Glomerular visceral epithelial cell (primary cell): ENCODE measurements at regions not wholly inside any gene's neighbourhood (a gene's known extent, or its start where the extent isn't known, plus 50 kb on each side); places are given as distances from the start of the nearest gene placed in this dataset.

Source experiments
- DNase-seq: peaks from one replicate; pipeline ENCODE4 v3.0.0-alpha.2; 2016; ENCODE audit errors: extremely low spot score

DNA sequence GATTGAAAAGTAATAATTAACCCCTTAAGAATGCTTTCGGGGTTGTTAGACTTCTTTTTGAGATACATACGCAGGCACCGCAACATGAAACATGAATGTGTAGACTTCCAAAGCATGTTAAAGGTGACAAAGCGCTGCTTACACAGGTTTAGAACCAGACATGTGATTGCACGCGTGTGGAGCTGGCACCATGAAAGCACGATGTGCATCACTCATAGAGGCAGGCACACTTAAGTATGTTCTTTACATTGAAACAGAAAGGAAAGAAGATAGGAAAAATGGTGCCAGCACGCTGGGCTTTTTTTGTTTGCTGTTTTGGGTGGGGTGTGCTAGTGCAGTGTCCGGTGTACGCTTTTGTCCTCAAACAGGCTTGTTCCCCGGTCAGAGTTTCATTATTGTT lies 83.6 kb upstream of the PPARA start:
- no peak for DNase-seq

DNA sequence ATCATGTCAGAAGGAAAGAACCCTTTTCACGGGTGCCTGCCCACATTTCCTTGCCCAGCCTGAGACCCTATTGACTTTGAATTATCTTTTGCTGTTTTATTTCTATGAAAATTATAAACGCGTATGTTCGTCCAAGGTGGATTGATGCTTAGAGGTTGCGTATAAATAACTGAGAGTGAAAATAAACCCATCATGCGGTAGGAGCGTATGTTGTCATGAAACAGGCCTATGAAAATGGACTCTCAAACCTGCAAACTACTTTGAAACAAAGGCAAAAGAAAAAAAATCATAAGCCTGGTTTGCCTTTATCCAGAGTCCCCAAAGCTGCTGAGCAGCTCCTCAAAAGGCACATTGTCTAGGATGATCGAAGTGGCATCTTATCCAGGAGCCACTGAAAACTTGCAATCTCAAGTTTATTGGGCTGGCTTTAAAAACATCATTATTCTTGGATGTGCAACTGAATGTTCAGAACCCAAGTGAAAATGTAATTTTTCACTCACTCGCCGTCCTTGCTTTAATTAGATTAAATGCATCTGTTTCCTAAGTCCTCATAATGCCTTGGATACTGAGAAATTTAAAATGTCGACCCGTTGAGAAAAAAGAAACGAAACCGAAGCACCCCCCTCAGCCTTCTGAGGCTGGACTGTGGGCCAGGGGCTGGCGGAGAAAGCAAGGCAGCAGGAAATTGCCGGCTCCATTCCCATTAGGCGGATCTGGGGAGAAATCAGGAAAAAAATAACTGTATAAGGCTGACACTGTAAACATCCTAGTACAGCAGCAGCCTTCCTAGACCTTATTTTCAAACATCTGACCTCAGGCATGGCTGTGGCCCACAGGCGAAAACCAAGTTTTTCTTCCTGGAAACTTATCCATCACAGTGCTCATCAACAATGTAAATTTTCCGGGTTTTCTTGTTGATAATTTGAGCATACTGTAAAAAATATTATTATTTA lies 82.9 kb upstream of the PPARA start:
- DNase-seq, result no peak

DNA sequence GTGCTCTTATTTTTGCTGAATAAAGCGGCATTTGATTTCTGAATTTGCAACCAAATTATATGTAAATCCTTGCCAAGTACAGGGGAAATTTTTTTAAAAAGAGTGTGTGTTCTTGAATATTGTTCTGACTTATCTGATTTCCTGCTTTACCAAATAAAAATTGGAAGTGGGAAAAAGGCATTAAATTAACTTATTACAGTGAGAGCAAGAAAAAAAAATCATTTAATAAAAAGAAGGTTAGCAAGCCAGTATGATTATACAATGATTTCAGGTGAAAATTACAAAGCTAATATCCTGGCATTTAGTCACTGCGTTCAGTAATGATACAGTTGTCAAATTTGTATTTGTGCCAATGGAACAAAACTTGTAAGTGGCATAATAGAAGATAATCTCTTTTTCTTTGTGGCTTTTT lies 82.1 kb upstream of the PPARA start:
- DNase-seq, result no peak

DNA sequence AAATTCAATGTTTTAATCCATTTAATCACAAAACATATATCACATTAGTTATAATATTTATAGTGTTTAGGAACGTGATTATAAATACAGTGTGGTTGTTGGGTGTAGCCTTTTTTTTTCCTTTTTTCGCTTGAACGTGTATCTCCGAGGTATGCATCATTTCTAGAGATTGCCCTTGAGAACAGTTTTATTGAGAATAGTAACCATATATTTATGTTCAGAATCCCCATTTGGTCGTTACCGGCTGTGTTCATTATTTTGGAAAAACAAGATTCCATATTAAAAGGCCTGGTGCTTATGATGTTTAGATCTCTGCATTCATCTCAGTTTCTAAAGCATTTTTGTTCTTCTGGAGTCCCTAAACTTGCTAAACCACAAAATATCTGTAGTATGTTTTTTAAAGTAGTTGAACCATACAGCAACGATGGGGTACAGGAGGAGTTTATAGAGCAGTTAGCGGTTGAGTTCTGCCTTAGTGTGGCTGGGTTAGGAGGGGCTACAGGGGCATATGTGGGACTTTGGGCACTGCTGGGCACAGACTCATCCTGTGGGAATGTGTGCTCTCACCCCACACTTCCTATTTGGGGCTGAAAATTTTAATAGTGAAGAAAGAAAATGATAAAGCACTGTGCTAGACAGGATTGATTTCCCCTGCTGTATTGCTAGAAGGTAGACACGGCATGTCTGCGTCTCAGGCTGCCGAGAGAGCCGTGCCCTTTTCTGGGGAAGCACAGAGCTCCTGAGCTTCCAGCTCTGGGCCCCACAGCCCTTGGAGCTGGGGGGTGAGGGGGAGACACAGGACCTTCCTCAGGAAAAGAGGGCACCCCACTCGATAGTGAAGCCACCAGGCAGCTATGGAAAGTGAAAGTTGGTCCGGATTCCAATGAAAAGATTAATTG lies 81.5 kb upstream of the PPARA start:
- peak; percentile 86 for DNase-seq

DNA sequence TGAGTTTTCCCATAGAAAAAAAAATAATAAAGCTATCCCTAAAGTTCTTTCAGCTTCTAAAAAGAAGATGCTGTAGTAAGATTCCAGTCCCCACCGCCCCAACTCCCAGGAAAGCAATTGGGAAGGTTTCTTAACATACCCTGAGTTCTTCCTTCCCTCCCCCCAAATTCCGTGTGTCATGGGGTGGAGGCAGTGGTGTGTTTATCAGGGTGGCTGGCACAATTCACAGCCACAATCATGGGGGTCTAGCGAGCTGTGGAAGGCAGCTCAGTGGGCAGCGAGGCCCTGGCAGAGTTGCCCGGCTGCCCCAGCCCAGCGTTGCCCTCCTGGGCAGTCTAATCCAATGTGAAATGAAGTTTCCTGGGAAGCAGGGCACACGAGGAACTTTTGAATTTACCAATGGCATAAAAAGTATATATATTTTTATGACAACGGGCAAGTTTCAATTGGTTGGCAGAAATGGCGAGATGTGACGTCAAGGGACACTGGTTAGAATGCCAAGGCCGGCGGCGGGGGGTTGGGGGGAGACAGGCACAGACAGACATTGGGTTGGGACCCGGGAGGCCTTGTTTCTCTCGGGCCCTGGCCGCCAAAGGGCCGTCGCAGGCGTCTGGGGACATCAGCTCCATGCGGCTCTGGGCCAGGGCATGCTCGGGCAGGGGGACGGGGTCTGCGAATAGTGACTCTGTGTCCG lies 80.7 kb upstream of the PPARA start:
- DNase-seq, result peak; percentile 89

DNA sequence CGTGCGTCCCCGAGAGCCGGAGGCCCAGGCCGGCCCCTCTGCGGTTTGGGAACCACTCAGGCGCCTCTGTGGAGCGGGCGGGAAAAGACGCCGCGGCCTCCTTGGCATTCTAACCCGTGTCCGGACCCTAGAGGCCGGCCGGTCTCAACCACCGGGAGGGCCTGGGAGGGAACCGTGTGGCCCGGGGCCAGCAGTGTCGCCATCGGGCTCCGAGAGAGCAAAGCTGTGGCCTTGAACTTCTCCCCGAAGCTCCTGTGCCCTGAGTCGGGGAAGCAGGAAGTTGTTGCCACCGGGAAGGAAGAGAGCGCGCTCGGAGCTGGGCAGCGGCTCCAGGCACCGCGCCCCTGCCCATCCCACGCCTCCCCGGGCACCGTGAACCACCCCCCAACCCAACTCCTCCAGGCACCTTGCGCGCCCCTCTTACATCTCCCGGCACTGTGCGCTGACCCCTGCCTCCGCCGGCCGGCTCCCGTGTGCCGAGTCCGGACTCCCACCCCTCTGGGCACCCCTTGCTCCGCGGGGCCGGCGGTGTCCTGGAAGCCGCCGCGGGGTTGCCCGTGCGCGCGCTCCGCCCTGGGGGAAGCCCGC lies 80.0 kb upstream of the PPARA start:
- no peak for DNase-seq

DNA sequence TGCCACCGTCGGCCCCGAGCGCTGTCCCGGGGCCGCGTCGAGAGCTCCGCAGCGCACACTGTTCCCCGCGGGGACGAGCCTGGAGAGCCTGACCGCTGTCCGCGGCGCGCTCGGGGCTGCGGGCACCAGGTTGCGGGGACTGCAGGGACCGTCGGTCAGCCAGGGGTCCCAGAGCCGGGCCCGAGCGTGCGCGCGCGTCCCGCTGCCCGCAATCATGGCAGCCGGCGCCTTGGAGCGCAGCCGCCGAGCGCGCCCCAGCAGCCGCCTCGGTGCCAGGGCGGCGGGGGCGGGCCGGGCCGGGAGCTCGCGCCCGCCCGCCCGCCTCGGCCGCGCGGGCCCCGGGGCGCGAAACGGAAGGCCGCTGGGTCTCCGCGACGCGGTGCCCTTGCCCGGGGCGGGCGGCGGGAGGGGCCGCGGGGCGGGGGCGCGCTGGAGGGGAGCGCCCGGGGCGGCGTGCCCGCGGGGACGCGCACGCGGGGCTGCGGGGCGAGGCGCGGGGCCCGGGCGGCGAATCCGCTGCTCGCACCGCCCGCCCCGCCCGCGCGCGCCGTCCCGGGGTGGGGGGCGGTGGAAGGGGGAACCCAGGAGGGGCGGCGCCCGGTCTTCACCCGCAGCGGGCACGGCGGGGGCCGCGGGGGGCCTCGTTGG lies 79.4 kb upstream of the PPARA start:
- DNase-seq, result peak; percentile 82

DNA sequence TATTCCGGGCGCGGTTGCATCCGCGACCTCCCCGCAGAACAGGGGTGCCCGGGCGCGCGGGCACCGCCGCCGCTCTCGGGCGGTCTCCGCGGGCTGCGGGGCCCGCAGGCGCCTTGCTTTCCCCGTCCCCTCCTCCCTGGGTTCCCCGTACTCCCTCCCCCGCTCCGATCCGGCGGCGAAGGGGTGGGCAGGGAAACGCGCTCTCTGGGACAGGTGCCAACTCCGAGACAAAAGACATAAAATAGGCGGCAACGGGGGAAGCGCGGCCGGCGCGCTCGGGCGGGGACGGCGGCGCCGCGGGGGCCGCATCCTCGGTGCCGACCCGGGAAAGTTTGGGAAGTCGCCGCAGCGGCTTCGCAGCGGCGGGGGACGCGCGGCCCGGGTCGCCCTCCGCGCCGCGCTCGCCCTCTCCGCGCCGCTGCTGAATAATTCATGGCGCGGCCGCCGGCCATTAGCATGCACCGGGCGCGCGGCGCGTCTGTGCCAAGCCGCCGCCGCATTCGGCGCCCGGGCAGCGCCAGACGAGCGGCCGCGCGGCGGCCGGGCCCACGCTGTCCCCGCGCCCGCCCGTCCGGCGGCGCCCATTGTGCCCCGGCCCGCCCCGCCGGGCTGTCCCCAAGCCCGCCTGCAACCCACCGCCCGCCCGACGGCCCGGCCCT lies 78.7 kb upstream of the PPARA start:
- peak; percentile 91 for DNase-seq

DNA sequence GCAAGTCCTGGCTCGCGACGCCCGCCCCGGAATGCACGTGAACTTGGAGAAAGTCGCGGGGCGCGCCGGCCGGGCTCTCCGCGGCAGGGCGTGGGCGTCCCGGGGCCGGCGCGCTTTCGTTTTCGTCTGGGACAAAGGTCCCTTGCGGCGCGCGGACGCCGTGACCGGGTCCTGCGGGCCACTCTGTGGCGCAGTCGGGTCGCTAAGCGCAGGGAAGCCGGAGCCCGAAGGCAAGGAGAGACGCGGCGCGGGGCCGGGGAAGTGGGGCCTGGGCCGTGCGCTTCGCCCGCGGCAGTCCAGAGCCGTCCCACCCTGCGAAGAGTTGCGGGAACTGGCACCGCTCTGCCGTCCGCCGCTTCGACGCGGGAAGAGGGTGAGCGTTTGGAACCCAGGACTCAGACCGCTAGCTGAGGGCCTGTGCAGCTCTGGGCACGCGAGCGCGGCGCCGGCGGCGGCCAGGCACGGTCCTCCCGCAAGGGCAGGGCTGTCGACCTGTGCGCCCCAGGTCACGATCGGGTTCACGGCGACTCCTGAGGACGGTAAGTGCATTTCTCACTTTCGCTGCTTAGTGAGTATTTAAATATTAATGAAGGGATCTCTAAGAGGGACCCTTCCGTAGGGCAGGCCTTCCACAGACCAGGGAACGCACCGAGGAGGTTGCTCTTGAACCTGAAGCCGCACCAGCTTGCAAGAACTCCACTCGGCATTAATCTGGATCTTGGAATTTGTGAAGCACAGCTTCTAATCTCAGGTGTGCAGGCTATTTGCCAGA lies 78.0 kb upstream of the PPARA start:
- peak; percentile 40 for DNase-seq

DNA sequence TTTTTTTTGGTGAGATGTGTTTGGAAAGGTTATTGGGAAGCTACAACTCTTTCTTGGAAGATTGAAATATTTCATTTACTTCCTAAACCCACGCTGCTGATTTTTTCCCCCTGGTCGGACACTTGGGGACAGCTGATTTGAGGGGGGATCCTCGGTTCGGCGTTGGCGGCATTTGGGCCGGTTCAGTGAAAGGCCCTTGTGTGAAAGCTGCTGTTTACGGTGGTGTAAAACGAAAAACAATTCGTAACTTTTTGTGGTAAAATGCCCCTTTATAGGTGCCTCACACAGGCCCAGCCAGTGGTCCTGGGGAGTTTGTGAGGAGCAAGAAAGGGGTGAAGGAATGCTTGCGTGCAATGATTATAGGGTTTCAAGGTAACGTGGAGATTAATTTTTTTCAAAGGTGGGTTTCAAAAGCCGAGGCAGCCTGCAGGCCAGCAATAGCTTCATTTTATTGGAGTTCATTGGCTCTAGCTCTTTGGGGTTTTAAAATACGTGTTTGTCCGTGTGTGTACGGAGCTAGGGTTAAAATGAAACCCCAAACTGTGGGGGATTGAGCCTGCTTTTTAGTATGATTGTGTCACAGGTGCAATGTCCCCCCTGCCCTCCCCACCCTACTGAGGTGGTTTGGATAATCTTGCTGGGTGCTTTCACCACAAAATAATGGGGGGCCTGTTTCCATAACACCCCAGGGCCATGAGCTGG lies 77.2 kb upstream of the PPARA start:
- DNase-seq, result no peak

DNA sequence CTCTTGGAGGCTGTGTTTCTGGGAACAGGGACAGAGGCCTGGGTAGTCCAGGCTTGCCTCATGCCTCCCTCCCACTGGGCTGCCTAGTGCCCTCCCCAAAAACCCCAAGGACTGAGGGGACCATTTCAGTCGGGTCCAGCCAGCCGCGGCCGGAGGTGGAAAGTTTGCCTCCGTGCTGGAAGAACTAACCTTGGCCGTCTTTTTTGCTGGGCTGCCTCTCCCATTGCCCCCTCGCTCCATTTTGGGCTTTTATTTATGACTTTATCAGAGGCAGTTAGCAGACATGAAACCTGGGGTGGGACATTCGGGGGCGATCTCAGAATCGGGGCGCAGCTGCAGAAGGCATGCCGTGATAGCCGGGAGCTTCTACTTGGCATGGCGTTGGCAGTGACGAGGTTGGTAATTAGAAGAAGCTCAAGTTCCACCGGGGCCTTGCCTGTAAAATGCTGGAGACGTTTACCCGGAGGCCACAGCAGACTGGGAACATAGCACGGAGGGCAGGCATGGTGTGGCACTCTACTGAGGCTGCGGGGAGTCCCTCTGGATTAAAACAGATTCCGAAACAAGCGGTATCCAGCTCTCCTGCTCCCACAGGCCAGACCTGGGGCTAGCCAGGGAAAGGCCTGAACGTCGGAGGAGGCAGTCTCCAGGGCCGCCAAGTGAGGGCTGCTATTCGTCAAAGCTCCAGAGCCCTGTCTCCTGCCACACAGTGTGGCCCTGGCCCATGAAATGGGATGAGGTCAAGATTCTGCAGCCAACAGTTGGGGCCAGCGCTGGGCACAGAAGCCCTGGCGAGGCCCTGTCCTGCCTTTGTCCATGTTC lies 76.4 kb upstream of the PPARA start:
- peak; percentile 25 for DNase-seq

DNA sequence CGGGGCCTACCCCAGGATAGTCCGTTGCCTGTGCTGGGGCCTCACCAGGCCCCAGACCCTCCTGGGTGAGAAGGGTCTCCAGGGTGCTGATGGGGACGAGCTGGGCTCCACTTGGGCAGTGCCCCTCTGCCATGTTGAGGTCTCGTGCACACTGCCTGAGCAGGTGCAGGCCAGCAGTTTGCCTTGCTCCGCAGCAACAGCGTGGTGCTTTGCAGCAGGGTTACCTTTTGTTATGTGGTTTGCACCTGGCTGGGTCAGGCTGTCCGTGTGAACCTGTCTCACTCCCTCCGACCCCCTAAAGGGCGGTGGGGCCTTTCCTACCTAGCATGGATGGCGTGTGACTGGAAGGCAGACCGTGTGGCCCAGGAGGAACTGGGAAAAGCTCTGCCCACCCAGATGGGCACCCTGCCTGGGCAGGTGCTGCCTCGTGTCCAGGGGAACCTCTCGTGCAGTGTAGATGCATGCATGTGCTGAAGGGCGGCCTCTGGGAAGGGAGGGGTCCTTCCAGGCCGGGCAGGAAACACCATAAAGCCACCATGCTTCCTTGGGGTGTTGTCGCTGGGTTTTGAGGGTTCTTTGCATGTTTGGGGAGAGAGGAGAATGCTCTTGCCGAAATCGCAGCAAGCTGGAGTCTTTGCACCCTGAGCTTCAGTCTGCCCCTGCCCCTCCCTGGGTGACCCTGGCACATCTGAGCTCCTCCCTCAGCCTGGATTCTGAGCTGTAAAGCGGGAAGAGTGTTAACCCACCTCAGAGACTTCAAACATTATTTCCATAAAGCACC lies 75.4 kb upstream of the PPARA start:
- DNase-seq, result peak; percentile 22

DNA sequence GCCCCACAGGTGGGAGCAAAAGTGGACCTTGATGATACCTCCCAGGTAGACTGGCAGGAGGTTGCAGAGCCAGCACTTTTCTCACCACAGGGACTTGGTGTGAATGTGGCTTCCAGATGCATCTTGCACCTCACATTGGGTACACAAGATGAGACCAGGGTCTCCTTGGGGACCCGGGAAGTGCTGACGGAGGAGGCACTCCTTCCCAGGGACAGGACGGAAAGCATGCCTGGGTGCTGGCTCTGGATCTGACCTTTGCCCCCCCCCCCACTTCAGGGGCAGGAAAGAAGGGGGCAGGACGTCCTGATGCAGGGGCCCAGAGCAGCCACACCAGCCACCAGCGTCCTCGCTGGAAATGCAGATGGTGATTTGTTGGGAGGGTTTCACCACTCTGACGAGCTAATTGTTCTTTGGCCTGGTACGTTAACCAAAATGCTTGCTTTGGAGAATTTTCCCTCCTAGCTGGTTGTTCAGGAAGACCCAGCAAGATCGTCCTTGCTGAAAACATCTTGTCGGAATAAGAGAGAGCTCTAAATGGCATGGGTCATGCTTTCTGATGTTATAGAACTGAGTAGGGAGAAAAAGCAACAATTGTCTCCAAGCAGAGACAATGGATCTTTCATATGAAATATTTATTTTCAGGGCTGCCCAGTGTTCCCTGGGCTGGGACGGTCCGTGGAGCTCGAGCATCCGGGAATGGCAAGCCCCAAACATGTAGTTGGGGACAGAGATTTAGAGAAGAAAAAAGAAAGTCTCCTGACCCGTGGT lies 74.4 kb upstream of the PPARA start:
- no peak for DNase-seq

DNA sequence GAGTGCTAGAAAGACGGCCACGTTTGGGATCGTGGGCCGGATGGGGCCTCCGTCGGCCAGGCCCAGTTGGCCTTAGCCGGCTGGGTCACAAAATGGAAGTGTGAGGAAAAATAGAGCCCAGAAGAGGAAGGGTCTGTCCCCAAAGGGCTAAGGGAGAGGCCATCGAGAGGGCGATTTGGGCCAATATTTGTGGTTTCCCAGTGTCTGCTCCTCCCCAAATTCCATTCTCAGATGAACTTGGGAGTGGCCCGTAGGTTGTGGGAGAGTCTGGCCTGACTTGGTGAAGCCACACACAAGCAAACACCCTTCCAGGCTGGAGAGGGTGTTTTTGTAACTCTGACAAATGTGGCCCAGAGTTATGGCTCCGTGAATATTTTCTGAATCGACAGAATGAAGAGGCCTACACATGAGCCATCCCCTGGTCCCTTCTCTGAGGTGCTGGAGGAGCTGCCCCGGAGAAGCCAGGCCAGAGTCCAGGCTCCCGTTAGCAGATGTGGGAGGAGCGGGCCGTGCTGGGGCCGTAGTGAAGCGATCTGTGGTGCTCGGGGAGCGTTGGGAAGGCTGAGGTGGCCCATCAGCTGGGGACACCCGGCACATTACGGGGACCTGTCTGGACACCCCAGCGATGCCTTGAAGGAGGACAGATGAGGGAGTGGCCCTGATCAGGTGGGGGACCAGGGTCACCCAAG lies 73.5 kb upstream of the PPARA start:
- peak; percentile 64 for DNase-seq

DNA sequence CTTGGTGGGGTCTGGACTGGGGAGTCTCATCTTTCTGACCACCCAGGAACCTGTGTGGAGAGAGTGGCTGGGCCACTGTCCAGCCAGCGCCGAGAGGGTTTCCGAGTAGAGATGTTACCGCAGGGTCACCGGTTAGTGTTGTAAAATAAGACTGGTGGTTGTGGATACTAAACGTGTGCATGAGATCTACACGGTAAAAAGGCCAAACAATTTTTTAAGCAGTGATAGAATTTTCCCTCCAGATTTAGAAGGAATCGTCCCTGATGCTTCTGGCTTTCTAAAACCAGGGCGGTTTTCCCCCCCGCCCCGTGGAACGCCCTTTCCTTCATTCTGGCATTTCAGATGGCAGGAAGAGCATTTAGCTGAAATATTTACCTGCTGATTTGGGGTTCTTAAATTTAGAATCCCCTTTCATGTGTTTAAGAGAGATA lies 72.6 kb upstream of the PPARA start:
- DNase-seq, result no peak
